GM23248 (cell line): ENCODE measurements at regions not wholly inside any gene's neighbourhood (a gene's known extent, or its start where the extent isn't known, plus 50 kb on each side); places are given as distances from the start of the nearest gene placed in this dataset.

Source experiments
- EZH2 ChIP-seq: fragments of 200-600 bp; sonication (generic); IDR thresholded peaks from 2 replicates; pipeline ENCODE4 v1.6.1; 2018; ENCODE audit warnings: antibody characterized with exemption, mild to moderate bottlenecking; ENCODE audit not compliant: insufficient read depth, poor library complexity, severe bottlenecking
- EZH2phosphoT487 ChIP-seq: fragments of 200-600 bp; sonication (generic); IDR thresholded peaks from 2 replicates; pipeline ENCODE4 v1.6.1; 2018; ENCODE audit warnings: antibody characterized with exemption, moderate library complexity, mild to moderate bottlenecking, low read depth; ENCODE audit not compliant: insufficient read depth

GRCh38 chr18:70554854-70555445 lies 266.1 kb downstream of the SOCS6 start:
- TF ChIP-seq EZH2 = no peak
- TF ChIP-seq EZH2phosphoT487 = no peak
